Left hindlimb (tissue), 1 donor: ENCODE measurements at regions not wholly inside any gene's neighbourhood (a gene's known extent, or its start where the extent isn't known, plus 50 kb on each side); places are given as distances from the start of the nearest gene placed in this dataset.

Experiments
- DNase-seq: peaks from one replicate; pipeline ENCODE4 v3.0.0-alpha.2; 2018

DNA sequence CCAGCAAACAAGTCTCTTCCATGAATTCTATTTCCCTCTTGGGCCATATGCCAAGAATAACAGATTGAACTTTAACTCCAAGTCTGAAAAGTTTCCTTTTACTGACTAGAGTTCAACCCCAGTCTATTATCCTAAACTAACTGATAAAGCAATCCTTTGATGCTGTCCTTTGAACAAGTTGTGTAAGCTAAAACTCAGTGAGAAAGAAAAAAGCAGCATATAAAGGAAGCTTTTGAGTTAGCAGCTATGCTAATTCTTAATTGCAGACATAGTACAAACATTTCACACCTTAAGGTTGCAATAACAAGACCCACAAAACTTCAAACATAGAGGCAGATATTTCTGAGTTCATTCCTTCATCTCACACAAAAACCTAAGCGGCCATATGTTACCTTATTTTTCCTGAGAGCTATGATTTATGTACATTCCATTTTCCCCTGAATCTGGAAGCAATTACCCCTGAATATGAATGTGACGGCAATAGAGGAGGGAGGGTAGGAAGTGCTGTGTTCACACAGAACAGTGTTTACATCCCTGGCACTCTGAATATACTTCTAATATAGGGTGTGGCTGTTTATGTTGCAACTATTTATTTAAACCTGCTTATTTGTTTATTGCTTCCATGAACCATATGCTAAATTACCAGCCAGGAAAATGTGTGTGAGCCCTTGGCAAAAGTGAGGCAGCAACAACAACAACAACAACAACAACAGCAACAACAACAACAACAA, 180.6 kb downstream of the IRS1 start:
- DNase-seq: no peak

DNA sequence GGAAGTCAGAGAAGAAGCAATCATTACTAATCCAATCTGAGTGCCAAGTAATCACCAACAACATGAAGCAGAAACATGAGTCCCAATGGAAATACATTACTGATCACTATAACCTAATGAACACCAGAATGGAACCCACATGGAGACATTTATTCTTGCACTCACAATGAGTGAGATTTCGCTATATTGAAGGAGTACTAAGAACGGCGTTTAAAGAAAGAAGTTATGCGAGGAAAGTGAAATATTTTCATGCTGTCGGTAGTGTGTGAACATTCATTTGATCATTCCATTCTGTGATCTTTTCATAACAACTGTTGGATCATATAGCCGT, 181.1 kb downstream of the IRS1 start:
- DNase-seq: no peak

DNA sequence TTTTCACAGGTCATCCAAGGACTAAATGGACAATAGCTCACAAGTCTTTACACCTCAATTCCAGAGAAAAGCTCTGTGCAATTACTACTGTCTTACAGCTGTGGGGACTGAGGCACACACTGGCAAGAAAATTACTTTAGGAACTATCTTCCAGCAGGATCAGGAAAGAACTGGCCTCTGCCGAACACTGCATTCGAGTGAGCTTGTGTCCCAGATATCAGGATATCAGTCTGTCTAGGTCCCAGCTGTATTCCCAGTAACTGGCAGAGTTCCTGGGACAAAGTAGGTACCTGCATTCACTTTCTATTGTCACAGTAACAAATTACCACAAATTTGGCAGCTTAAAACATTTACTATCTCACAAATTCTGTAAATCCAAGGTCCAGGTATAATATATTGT, 183.7 kb downstream of the IRS1 start:
- no peak for DNase-seq

DNA sequence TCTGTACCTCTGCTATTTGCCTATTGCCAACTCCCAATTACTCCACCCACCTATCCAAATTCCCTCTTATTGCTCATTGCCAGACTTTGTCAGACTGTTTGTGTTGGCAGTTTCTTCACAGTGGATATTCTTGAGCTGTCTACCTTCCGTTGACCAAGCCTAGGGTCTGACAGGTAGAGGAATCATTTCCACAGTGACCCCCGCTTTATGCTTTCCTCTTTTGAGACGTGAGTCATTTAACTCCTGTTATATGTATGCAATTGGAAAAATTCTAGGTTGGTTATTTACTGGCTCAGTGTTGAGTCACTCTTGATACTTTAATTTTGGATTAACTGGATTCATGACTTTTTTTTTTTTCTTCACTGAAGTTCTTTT, 187.7 kb downstream of the IRS1 start:
- DNase-seq: no peak

DNA sequence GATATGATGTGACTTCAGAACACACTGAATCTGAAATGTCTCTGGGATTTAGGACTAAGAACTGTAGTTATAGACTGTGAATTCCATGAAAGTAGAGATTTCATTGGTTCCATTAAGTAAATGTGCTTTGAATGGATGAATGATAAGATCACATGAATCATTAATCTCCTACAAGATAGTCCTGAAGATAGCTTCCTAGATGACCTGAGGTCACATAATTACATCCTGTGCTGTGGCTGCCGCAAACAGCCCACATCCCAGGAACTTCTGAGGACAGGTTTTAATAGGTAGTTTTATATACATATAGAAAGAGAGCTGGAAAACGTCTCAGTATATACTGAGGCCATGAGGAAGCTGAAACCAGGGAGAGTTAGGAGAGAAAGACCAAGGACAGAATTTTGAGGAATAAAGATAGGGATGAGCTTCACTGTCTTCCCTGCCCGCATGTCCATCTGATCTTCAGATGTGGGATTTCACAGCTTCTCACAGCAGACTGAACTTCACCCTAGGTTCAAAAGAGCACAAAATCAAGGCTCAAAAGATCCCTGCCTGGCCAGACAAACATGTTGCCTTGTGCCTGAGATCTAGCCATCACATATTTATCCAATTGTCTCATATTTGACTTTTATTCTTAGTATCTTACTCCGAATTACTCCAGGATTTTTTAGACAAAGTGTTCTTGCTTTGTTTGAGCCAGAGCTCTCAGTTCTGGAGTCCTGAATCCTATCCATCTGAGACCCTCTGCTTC, 188.2 kb downstream of the IRS1 start:
- DNase-seq: no peak

DNA sequence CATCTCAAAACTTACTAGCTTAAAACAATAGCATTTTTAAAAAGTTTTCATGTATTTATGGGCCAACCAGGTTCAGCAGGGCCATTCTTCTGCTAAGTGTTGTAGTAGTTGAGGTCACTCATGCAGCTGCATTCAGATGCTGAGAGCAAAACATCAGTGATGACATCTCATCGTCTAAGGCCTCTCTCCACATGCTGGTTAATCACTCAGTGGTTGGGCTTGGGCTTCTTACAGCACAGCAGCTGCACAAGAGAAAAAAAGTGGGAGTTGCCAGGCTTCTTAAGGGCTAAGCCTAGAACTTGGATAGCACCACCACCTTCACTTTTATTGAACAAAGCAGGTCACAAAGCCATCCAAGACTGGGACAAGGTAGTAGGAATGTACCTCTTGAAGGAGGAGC, 190.3 kb downstream of the IRS1 start:
- DNase-seq: no peak

DNA sequence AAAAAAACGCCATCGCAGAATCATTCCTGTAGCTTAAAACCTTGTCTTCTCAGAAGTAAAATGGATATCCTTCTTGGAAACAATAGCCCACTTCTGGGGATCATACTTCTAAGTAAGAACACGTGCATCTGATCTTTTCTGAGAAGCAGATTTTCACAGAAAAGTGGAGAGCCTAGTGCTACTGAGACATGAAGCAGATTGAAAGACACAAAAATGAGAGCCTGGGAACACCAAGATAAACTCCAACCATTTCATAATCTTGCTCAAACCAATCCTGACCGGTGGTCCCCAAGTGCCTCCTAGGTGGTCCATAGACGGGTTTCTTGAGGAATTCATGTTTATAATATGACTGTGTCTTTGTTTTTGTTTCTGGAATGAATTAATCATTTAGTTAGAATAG, 191.2 kb downstream of the IRS1 start:
- no peak for DNase-seq

DNA sequence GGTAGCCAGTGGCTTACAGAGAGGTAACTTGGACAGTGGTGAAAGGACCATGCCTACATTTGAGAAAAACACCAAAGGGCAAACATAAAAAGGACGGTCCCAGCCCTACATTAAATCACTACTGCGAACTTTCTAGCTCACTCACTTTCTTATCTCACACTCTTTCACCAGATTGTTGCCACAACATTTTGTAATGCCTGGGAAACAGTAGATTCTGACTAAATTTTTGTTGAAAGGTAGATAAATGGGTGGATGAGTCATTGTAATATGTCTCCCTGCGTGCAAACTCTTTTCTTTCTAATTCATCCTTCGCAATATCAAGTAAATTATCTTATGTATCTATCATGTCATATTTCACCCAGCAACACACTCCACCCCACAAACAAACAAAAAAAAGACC, 192.2 kb downstream of the IRS1 start:
- DNase-seq: no peak

DNA sequence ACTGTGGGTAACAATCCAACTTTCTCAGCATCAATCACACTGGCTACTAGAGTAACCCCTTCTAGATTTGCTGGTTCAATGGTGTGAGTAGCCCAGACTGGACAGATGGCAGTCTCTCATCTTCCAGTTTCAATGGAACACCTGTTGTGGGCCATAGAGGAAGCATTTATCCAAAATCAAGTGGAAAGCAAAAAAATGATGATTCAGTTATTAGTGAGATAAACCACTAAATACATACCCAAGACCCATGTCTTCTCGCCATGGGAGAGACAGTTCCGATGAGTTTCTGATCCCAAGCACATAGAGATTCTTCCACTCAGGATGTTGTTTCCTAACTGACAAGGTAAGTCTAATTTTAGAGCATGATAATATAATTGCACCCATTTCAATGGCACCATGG, 194.0 kb downstream of the IRS1 start:
- DNase-seq: no peak

DNA sequence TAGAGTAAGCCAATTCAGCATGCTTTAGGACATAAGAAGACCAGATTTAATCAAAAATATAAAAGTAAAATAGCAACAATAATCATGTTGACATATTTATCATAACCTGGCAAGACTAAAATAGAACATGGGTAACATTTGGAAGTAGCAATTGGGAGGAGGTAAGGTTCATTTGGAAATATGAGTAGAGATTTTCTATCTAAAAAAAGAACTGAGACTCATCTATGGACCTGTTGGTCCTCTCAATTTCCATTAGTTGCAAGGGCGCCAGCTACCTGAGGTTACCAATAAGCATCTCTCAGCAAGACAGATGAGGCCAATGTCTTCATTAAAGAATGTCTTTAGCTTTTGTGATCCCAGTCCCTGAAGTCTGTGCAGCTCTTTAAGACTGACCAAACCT, 196.0 kb downstream of the IRS1 start:
- no peak for DNase-seq

DNA sequence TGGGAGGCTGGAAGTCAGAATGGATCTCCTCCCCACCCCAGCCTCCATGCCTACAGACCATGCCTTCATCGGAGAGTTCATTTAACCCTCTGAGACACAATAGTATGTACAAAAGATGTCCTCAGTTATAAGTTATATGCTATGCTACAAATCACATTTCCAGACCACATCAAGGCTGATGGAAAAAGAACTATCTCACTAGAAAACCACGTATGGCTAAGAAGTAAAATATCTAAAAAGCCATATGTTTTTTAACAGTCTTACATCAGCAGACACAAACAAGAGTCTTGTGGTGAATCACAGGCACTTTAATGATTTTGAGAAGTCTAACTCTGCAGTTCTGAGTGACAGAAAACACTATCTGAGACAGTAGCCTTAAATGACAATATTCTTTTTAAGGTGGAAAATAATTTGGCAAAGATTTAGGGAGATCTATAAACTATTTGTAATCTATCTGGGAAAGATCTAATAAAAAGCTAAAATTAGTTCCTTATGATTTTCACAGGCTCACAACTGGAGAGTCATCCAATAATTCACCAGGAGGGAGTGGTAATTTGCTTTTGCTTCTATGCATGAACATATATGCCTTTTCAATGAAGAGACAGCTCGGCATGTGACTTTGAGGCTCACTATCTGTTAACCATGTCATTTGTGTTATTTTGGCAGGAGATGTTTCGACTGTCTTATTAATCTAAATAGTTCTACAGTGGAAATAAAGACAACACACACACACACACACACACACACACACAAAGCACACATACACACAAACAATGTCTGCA, 197.5 kb downstream of the IRS1 start:
- no peak for DNase-seq

DNA sequence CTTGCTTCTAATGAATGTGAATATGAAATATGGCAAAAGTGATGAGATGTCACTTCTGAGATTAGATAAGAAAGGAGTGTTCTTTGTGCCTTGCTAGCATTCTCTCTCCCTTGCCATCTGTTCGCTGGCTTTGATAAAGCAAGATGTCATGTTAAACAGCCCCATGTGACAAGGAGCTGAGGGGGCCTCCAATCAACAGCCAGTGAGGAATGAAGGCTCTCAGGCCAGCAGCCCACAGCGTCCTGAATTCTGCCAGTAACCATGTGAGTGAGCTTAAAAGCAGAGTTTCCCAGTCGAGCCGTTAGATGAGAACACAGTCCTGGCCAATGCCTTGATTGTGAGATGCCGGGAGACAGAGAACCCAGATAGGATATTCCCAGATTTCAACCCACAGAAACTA, 198.8 kb downstream of the IRS1 start:
- no peak for DNase-seq

DNA sequence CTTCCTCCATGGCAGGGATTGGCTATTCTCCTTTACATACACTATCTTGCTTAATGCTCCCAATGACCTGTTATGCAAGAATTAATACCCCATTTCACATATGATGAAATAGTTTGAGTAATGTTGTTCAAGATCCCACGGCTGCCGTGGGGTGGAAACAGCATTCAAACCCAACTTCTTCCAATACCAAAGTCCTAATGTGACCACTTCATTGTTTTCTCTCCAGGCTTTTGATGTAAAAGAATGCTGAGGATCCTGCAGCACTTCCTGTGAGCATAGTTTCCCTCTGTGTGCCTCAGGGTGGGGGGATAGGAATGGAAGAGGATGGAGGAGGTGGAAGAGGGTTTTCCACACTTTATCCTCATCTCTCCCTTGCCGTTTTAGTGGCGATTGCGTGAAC, 199.4 kb downstream of the IRS1 start:
- DNase-seq: no peak

DNA sequence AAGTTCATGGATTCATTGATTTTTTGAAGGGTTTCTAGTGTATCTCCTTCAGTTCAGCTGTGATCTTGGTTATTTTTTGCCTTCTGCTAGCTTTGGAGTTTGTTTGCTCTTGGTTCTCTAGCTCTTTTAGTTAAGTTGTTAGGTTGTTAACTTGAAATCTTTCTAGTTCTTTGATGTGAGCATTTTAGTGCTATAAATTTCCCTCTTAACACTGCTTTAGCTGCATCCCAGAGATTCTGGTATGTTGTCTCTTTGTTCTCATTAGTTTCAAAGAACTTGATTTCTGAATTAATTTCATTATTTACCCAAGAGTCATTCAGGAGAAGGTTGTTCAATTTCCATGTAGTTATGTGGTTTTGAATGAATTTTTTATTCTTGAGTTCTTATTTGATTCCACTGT, 210.6 kb downstream of the IRS1 start:
- DNase-seq: no peak

DNA sequence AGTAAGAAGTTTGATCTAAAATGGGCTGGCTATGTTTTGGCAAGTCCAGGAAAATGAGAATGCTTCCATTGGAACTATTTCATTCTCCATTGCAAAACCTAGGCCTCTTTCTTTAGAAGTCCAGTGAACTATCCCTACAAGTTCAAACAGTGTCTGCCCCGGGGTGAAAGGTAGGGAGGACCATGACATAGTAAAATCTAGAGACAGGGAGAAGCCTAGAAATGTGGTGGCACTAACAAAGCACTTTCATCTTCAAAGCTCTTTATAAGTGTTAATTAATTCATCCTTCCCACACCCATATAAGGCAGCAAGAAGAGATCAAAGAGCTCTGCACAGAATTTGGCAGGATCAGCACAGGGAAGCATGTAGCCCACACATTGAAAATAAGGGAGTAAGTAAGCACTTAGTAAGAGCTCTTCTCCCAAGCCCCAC, 214.5 kb downstream of the IRS1 start:
- DNase-seq: no peak

DNA sequence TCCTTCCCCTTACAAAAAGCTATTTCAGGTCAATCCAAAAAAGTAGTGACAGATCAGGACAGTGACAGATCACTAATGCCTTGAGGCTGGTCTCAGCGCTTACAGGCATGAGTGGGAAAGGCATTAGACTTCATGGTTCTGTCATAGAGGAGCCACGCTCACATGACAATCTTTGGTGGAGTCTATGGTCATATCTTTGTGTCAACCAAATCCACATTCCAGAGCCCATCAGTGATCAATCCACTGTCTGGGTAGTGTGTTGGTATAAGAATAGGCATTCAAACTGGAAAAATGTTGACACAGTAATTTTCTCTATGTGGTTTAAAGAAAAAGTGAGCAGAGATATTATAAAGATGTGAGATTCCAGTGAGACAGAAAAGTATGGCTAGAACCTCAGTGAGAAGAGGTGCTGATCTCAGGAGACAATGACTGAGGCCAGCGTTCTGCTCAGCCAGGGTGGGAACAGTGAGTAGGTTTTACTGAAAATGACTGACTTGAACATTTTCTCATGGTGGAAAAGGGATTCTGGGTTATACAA, 215.0 kb downstream of the IRS1 start:
- no peak for DNase-seq

DNA sequence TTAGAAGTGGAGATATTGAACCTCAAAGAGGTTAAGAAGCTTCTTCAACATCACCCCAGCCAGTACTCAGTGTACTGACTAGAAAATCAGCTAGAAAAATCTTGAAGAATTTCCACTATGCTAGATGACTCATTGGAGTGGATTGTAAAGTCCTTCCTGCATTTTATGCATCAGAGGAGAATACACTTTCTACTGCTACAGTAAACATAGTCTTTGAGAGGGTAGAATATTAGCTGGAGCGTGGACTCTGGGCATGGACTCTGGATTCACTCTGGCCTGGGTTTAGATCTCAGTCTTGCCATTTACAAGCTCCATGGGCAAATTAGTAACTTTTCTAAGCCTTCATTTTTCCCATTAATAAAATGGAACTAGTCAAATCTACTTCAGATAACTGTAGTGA, 215.9 kb downstream of the IRS1 start:
- DNase-seq: no peak

DNA sequence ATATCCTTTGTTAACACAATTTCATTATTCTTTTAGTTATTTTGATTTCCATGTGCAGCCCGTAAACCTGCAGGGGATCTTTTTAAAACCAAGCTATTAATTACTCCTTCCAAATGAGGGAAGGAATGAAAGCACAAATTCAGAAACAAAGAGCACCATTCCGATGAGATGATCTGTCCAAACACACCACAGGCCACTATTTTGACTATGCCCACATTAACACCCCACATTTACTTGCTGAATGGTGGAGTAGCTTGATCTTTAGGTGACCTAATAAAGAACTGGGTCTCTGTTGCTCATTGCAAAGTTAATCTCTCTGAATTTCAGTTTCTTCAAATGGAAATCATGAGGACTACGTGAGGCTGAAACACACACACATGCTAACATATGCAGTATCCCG, 218.0 kb downstream of the IRS1 start:
- no peak for DNase-seq

DNA sequence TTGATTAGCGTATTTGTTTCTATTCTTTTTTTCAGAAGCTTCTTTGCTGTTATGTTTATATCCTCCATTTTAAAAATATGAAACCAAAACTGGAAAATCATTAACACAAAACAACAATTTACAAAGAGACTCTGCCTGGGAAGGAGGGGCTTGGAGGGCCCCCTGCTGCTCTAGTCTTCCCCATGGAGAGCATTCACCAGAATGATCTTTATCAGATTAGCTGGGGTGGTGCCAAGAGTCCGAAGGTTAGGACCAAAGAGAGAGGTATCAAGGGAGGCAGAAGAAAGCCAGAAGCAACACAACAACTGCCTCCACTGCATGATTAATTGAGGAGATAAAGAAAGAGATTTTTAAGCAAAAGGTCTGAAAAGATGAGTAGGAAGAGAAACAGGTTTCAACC, 218.6 kb downstream of the IRS1 start:
- no peak for DNase-seq

DNA sequence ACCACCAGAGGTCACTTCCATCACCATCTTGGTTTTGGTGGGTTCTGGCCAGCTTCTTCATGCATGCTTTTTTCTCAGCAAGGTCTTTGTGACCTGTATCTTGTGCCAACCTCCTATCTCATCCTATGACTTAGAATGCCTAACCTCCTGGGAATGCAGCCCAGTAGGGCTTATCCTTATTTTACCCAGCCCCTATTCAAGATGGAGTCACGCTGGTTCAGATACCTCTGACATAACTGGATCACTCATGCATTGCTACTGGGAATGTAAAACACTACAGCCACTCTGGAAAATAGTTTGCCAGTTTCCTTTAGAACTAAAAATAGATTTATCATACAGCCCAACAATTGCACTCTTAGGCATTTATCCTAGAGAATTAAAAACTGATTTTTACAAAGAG, 219.2 kb downstream of the IRS1 start:
- no peak for DNase-seq

DNA sequence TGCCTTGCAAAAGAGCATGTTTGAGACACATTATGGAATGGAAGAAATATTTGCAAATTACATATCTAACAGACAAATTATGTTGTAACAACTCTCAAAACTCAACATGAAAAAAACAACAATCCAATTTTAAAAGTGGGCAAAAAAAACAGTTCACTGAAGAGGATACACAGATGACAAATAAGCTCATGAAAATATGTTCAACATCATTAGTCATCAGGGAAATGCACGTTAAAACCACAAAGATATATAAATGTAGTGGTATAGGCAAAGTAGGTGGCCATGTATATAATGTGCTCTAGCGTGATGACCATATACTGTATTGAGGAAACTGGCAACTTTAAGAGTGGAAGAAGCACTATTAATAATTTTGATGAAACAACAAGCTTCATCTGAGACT, 220.1 kb downstream of the IRS1 start:
- no peak for DNase-seq

DNA sequence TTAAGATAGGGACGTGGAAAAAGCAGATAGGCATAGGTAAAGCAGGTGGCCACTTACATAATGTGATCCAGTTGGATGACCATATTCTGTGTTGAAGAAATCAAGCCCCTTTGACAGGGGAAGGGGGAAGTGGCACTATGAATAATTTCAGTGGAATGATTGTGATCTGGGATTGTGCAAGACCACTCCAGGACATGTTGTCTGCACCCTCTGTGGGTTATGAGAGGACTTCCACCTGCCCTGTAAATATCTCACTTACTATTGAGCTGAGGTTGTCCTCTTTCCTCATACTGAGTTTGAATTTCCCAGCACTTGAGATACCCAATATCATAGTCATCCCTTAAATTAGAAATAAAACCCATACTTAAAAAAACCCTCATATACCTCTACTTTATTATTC, 220.7 kb downstream of the IRS1 start:
- no peak for DNase-seq

DNA sequence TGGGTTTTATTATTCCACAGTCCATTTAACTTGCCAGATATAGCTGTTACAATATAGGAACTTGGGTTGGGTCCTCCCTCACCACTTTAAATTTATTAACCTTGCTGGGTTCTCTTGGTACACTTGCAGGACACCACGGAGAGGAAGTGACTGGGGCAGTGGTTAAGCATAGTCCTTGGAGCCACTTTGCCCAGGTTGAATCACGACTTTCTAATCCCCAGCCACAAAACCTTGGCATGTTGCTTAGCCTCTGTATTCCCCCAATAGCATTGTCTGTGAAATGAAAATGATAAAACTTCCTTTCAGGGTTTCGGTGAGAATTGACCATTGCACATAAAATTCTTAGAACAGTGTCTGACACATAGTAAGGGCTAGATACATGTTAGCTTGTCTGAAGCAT, 221.2 kb downstream of the IRS1 start:
- DNase-seq: no peak

DNA sequence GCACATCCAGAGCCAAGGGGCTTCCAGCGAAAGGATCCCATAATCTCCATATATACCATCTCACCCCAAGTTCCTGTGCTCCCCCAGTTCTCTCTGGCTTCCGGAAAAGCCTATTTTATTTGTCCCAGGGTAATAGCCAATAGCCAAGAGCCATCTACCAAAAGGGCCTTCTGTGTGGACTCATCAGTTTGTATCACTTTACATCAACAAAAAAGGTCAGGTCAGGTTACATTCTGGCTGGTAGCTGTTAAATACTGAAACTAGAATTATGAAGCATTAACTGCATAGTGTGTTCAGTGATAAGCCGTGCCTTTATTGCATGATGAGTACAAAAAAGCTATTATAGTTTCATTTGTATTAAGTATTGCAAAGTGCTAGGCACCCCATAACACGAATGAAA, 223.7 kb downstream of the IRS1 start:
- DNase-seq: no peak
